NCI-H1436 (cell line): ENCODE measurements at regions not wholly inside any gene's neighbourhood (a gene's known extent, or its start where the extent isn't known, plus 50 kb on each side); places are given as distances from the start of the nearest gene placed in this dataset.

Experiments used
- DNase-seq: peaks from one replicate; lab custom pipeline; 2025; lab: John Stamatoyannopoulos, UW

DNA sequence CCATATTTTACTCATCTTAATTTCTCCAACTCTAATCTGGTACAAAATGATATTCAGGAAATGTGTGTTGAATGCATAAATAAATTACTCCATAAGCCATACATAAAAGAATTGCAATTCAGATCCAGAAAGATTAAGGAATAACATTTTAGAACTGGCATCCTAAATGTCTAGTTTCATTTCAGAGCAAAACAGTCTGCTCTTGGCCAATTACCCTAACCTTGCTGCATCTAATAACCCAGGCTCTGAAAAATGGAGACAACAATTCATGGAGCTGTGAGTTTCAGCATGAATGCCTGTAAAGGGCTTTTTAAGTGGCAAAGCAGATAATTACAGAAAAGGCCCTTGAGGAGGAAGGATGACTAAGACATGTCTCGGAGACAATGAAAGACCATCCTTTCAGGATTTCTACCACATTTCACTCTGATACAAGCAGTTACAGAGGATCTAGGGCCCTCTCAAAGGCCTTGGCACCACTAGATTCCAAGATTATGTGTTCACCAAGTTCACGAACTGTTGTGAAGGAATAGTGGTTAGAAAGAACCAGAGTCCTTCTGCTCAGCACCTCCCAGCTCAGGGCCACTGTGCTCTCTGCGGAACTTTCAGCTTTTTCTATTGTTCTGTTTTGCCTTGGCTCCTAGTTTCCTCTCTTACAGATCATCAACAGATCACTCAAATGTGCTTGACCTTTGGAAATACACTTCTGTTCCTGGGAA lies 157.6 kb upstream of the BLID start:
- no peak for DNase-seq

DNA sequence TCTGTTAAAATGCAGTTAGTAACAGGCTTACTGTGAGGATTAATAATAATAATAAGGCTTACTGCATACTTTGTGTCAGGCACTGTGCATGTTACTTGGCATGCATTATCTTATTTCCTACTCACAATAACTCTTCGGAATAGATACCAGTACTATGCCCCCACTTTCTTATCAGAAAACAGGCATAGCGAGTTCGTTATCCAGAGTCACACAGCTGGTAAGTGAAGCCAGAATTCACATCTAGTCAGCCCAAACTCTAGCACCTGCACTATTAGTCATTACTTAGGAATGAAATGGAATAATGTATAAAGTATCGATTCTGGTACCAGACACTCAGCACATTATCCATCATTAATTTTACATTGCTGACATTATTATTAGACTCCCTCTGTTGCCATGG lies 155.7 kb upstream of the BLID start:
- DNase-seq, result no peak

DNA sequence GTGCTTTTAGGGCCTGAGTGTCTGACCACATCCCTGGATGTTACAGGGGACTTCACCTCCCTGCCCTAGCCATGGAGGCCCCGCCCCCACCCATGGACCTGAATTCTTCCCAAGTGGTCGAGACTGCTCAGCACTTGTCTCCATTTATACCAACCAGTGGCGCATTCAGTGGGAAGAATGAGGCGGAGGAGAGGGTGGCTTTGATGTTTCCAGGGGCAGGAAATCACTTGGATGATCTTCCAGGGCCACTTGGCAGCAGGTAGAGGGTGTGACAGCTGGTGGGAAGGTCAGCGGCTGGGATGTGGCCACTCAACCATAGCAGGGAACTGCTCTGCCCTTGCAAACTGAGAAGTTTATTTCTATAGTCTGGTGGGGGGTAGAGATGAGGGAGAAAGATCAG lies 155.1 kb upstream of the BLID start:
- DNase-seq, result no peak

DNA sequence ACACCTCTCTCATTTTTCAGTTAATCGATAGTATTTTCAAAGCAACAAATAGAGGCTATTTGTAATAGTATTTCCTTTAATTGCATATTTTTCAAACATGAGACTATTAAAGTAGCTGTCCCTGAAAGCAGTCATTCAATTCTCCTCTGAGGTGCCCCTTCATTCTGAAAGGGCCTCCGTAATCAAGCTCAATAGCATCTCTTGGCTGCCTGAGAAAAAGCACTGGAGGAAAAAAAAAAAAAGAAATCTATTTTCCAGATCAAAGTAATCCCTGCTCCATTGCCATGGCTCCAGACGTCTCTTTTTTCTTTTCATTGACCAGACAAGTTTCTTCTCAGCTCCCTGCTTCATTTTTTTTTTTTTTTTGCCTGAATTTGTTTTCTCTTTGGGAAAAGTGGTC lies 154.5 kb upstream of the BLID start:
- no peak for DNase-seq

GRCh38 chr11:122269824-122270223 lies 153.8 kb upstream of the BLID start:
- DNase-seq, result no peak

DNA sequence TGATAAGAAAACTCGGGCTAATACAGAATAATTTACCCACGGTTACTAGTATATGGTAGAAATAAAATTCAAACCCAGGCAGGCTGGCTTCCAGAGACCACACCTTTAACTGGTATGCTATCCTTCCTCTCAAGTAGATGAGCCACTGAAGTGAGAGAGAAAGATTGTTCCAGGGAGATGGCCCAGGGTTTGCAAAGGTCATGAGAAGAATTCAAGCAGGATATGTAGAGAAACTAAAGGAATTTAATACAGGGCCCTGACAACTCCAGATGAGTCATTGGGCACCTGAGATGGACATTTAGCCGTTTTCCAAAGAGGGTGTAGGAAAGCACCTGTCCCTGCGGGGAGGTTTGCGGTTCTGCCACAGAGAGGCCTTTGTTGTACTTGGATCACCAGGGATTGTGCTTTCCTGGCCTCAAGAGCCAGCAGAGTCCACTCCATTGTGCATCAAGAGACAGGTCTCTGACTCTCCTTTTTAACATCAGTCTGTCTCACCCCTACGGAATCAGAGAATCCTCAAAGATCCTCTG lies 152.7 kb upstream of the BLID start:
- DNase-seq, result no peak

DNA sequence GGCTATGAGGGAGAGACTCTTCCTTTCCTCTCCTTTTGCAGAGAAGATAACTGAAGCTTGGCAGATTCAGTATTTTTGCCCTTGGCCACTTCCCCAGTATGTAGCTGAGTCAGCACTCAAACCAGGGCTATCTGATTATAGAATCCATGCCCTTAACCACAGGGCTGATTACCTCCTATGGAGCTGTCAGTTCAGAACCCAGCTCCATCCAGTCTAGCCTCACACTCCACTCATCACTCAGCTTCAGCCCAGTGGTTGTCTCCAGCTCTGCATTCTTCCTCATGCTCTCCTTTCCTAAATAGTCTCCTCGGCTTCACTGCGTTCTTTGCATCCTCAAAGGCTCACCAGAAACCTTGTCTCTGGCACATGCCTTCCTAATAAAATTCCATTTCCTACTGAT lies 151.6 kb upstream of the BLID start:
- DNase-seq, result no peak

GRCh38 chr11:122265981-122266380 lies 150.0 kb upstream of the BLID start:
- no peak for DNase-seq

DNA sequence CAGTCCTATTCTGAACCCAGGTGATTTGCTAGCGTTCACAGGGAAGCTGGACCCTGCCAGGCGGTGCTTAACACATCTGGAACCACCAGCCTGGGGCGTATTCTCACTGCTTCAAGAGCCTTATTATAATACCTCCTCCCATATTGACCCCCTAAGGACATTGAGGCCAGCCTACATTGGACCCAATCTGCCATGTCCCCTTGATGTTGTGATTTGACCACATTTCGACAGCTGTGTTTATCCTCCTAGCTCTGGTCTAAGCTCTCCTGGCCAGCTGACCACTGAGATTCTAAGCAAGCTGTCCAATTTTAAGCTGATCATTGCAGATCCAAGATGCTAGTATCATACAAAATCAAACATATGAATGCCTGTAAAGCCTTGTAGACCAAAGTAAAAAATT lies 148.1 kb upstream of the BLID start:
- no peak for DNase-seq

DNA sequence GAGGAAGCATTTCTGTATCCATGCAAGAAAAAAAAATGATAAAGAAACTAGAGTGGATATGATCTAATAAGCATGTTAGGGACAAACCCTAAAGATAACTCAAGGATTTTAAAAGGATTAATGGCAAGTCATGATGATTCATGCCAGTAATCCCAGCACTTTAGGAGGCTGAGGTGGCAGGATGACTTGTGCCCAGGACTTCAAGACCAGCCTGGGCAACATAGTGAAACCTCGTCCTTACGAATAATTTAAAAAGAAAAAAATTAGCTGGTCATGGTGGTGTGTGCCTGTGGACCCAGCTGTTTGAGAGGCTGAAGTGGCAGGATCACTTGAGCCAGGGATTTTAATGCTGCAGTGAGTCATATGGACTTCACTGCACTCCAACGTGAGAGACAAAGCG lies 145.5 kb upstream of the BLID start:
- no peak for DNase-seq

GRCh38 chr11:122259195-122259821 lies 143.3 kb upstream of the BLID start:
- no peak for DNase-seq

DNA sequence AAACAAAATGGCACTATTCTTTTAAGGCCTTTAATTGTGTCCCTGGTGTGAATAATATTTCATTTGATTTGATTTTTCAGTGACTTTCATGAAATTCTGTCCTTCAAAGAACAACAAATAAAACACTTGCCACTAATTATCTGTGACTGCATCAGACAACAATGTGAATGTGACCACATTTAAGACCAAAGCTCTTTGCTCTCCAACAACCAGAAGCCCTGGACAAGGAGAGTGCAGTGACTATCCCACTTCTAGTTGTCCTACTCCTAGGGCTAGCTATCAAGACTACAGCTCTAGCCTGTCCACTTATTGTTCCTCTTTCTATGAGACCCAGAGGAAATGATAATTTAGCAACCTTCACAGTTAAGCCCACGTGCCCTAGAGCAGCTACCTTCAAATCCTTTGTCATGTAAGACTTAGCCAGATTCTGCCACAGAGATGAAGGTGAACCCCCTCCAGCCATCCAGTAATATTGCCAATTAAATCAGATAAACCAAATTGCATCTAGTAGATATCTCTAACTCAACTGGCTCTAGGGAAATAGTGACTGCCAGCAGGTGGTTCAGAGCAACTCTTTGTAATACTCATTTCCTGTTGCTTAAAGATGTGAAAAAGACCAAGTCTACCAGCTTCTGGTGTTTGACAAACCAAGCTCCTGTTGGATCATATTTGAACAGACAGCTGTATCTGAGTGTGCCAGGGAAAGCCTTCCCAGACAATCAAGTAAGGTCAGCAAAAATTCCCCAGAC lies 142.6 kb upstream of the BLID start:
- no peak for DNase-seq

- no peak for DNase-seq
Observed at GRCh38 chr11:122253589-122254231, 137.7 kb upstream of the BLID start.

GRCh38 chr11:122248939-122249338 lies 132.9 kb upstream of the BLID start:
- no peak for DNase-seq

DNA sequence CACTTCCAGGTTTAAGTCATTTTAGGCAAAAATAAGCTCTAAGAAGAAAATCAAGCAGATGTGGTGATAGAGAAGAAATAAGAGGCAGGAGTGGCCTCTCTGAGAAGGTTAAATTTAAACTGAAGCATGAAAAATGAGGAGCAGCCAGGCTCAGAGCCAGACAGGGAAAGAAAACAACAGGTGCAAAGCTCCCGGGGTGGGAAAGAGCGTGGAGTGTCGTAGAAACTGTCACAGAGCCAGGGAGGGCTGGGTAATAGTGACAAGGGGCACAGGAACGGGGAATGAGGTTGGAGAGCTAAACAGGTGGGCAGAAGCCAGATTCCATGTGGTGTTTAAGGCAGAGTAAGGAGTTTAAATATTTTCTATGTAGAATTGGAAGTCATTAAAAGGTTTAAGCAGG lies 132.1 kb upstream of the BLID start:
- no peak for DNase-seq

GRCh38 chr11:122246874-122247273 lies 130.9 kb upstream of the BLID start:
- no peak for DNase-seq

DNA sequence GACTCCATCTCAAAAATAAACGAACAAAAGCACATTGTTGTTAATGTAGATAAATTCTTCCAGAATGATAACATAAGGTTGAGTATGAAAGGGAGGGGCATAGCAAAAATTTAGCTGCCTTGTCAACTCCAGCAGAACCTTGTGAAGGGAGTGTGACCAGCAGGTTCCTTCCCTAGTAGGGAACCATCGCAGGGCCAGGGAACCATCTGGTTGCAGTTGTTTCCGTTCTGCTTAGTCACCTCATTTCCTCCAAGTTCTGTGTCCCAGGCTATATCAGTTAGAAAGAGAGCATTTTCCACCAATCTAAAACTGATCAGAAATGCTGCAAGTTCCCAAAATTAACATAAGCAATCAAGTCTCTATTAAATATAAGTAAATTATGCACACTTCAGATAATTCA lies 126.7 kb upstream of the BLID start:
- no peak for DNase-seq

GRCh38 chr11:122241566-122241965 lies 125.6 kb upstream of the BLID start:
- DNase-seq, result no peak

DNA sequence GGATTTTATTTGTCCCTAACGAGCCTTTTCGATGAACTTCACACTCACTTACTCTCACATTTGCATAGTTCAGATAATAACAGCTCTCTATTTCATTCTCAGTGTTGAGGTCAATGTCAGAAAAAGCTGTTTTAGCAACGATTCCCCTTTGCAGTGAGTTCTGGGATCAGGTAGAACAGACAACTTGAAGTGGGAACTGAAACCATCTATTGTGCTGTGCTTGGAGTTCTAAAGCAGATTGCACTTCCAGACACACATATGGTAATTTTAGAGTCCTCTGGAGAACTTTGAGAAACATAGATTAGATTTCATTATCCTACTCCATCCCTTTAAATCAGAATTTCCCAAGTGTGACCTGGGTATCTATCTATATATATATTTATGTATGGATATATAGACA lies 124.6 kb upstream of the BLID start:
- DNase-seq, result no peak

GRCh38 chr11:122235615-122236014 lies 119.6 kb upstream of the BLID start:
- no peak for DNase-seq

GRCh38 chr11:122234780-122235179 lies 118.8 kb upstream of the BLID start:
- DNase-seq, result no peak

- DNase-seq, result no peak
Observed at GRCh38 chr11:122234257-122234656, 118.2 kb upstream of the BLID start.

DNA sequence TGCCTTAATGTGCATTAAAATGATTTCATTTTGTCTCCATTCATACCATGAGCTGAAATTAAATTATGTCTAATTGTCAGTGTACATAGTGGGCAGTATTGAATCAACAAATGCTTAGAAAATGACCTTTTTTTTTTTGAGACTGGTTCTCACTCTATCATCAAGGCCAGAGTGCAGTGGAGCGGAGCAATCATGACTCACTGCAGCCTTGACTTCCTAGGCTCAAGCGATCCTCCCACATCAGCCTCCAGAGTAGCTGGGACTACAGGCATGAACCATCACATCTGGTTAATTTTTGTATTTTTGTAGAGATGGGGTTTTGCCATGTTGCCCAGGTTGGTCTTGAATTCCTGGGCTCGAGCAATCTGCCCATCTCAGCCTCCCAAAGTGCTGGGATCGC lies 117.0 kb upstream of the BLID start:
- no peak for DNase-seq
